GM10266 (cell line): ENCODE measurements at regions not wholly inside any gene's neighbourhood (a gene's known extent, or its start where the extent isn't known, plus 50 kb on each side); places are given as distances from the start of the nearest gene placed in this dataset.

ENCODE experiments used
- DNase-seq: peaks from one replicate; pipeline ENCODE4 v3.0.0; 2012; ENCODE audit errors: extremely low spot score
- CTCF ChIP-seq: IDR thresholded peaks from 2 replicates; pipeline ENCODE4 v1.5.1; 2012; ENCODE audit warnings: mild to moderate bottlenecking, low read depth; ENCODE audit not compliant: control insufficient read depth, insufficient read depth; ENCODE audit errors: missing control alignments

GRCh38 chr9:26170190-26170589, 491.9 kb upstream of the TUSC1 start:
- TF ChIP-seq CTCF = no peak
- no peak for DNase-seq

- no peak for DNase-seq
- TF ChIP-seq CTCF = no peak
These were observed 491.5 kb upstream of the TUSC1 start for GRCh38 chr9:26169708-26170107.

DNA sequence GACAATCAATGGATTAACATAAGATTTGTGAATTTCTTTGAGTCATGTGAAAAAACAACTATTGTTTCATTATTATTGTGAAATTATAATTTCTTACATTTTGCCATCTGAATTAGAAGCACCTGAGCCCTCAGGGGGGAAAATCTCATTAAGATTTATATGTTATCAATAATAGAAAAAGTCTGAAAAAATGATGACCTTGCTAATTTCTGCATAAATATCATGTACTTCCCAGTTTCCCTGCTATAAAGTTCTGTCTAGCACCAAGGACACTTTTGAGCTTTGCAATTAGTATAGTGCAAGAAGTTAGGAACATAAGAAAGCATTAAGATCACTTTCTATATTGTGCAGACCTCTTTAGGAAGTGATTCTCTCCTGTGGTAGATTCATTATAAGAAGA, 488.3 kb upstream of the TUSC1 start:
- no peak for DNase-seq

DNA sequence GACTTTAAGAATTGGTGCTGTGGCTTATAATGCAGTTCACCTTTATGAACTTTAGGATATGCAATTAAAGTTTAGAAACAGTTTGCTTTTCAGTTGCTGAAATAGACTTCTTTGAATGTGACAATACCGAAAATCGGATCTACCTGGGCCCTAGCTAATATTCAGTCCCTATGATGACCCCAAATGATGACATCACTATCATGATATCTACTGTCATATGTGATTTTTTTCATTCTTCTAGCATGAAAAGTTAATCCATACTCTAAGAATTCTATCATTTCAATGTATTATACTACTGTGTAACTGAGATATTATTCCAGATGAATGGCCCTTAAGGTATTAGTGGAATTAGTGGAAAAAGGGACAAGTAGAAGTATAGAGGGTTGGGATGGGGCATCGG, 487.2 kb upstream of the TUSC1 start:
- no peak for TF ChIP-seq CTCF
- DNase-seq = no peak

More for the DNA sequence above, 488.3 kb upstream of the TUSC1 start:
- TF ChIP-seq CTCF = no peak

- no peak for TF ChIP-seq CTCF
- DNase-seq = no peak
These were observed 485.7 kb upstream of the TUSC1 start for GRCh38 chr9:26163931-26164330.

DNA sequence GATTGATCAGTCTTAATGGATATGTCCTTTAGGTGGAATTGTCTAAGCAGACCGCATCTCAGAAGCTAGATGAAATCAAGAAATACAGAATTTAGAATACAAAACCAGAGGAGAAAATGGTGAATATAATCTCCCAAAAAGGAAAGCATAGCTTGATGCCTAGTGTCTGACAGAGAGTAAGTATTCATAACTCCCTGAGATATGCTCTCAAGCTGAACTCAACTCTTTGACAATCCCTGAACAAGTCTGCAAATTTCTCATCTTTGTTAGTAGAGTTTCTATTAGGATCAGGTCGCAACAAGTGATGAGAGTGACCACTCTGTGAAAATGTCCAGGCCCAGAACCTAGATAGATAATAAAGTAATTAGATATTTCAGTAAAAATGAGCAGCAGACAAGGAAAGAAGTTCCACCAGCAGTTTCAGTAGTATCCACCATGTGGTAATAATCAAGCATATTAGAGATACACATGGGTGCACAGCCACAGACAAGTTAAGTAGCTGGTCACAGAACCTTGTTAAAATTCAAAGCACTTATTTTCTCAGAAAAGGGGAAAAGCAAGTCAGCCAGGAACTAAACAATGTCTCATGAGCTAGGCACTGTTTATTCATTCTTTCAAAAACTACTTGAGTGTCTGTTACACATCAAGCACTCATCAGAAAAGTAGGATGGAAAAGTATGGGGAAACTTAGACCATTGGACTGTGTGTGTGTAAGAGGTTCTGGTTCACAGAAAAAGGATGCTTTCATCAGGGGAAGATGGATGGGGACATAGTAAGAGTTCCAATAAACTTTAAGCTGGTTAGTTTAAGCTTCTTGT, 481.5 kb upstream of the TUSC1 start:
- no peak for DNase-seq
- no peak for TF ChIP-seq CTCF

DNA sequence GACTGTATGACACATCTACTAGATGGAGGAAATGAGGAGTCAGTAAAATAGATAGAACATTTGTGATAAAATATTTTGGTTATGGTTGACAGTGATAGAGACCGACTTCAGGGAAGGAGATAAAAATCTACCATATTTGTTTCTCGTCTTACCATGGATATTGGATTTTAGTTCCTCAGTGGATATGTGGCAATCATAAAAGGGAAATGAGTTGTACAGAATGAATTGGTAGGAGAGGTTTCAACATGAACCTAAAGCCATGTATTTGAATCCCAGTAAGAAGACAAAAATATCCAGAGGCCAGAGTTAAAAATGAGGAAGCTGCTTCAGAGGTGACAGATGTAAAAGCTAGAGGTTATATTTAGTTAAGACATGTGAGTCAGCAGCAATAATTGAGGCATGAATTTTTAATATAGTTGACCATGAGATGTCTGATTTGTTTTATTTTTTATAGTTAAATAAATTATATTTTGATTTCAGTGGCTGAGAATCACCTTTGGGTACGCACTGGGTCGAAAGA, 480.4 kb upstream of the TUSC1 start:
- no peak for DNase-seq
- no peak for TF ChIP-seq CTCF
